ENCODE measurements at regions not wholly inside any gene's neighbourhood (a gene's known extent, or its start where the extent isn't known, plus 50 kb on each side); places are given as distances from the start of the nearest gene placed in this dataset.

DNA sequence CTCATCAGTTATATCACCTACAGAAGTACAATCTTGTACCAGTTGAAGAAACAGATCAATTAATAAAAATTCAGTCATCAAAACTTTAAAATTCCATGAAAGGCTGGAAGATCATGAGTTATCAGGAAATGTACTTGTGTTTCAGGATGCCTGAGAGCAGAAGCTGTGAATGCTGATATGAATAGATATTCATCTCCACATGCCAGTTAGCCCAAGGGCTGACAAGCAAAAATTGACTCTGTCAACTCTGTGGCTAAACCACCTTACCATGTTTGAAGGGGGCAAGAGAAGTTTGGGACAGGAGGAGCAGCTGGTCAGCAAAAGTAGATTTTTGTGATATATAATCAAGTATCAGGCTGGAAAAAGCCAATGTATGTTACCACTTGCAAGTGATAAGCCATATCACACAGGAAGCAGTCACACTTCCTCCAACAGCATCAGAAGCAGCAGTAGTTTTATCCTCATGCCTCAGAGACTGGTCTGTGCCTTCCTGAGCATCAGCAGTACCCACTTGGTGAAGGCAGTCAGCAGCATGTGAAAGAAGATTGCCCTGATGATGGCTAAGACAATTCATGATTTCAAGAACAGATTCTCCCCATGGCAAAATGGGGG, 328.2 kb upstream of the CNTNAP5 start:
- POLR2A ChIA-PET = no interaction called here
- ATAC-seq (no peak), DNase-seq (no peak)
- no peaks in the 10 kb centered on the region for H3K4me1 Mint-ChIP-seq
- peaks cover 0 to 12% (median 0%) of the 10 kb centered on the region in 9 donors for H3K9me3 Mint-ChIP-seq
- peak overlapping the region in 1 of 10 donors; percentile 49 for H3K27ac Mint-ChIP-seq
- no peaks in the 10 kb centered on the region for H3K36me3 Mint-ChIP-seq
- no peaks in the 10 kb centered on the region for H3K27me3 Mint-ChIP-seq
- H3K4me3 Mint-ChIP-seq = no peak overlapping the region

DNA sequence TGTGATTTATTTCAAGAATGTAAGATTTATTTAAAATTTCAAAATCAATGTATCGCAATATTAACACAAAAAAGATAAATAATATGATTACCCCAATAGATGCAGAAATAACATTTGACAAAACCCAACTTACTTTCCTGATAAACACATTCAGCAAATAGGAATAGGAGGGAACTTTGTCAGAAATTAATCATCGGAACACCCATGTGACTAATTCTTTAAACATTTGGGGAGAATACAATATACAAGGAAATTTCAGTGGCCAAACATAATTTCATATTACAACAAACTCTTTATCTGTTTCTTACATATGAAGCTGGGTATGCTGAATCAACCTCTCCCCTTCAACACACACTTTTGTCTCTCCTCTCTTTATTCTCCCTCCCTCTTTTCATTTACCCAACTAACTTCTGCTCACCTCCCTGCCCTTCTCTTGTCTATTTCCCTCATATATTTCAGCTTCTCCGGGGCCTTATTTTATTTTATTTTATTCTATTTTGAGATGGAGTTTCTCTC, 309.6 kb upstream of the CNTNAP5 start:
- POLR2A ChIA-PET = no interaction called here
- Mint-ChIP-seq H3K9me3 (peaks cover 1 to 18% (median 6%) of the 10 kb centered on the region in 9 donors), H3K27me3 (no peaks in the 10 kb centered on the region)

DNA sequence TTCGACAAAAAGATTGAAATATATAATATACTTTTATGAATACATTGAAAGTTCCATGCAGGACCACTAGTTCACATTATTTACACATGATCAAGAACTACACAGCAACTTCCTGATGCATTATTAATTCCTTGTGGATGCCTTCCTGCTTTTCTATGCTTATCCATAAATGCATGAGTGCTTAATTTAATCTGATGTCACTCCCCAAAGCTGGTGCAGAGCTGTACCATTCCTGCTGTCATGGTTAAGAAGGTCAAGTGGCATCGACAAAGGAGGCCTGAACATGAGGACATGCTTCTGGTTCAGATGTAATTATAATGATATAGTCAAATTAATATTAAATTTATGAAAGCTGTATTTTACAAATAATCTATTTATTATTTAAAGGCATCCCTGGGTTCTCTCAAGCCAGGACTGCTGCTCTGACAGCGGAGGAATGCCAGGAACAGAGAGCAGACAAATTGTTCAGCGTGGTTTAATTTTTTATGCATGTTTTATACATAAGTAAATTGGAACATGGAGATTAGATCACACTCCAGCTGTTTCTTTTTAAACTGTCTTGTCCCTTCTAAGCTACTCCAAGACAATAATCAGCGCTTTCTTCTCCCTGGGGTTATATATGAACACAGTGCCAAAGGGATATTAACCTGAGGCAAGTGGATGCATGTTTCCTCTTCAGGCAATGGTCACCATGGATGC, 307.3 kb upstream of the CNTNAP5 start:
- DNase-seq (no peak), ATAC-seq (no peak)
- Mint-ChIP-seq H3K36me3 (no peaks in the 10 kb centered on the region), H3K27me3 (no peaks in the 10 kb centered on the region), H3K27ac (no peak overlapping the region), H3K4me3 (no peak overlapping the region), H3K4me1 (no peaks in the 10 kb centered on the region), H3K9me3 (peaks cover 0 to 18% (median 6%) of the 10 kb centered on the region in 9 donors)
- POLR2A ChIA-PET = no interaction called here

More for the DNA sequence above, 309.6 kb upstream of the CNTNAP5 start:
- Mint-ChIP-seq H3K4me3 (no peak overlapping the region), H3K4me1 (no peaks in the 10 kb centered on the region), H3K27ac (no peak overlapping the region), H3K36me3 (no peaks in the 10 kb centered on the region)
- no peak for DNase-seq
- no peak for ATAC-seq

DNA sequence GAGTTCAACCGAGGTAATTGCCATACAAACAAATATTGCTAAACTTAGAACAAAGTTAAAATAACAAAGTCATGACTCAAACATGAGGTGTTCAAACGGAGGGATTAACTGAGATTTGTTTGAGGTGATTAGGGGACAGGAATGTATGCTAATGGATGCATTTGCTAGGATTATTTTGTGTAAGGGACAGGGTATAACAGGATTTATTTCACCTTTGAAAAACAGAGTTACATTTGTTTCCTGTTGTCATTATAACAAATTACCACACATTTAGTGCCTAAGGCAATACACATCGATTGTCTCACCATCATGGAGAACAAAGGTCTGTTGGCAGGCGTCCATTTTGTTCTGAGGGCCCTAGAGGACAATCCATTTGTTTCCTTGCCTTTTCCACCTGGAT, 304.3 kb upstream of the CNTNAP5 start:
- no peaks in the 10 kb centered on the region for H3K36me3 Mint-ChIP-seq
- H3K4me1 Mint-ChIP-seq = no peaks in the 10 kb centered on the region
- H3K27ac Mint-ChIP-seq = no peak overlapping the region
- H3K4me3 Mint-ChIP-seq = no peak overlapping the region
- DNase-seq (no peak), ATAC-seq (no peak)
- H3K27me3 Mint-ChIP-seq = no peaks in the 10 kb centered on the region
- POLR2A ChIA-PET = no interaction called here
- peaks cover 0 to 14% (median 4%) of the 10 kb centered on the region in 9 donors for H3K9me3 Mint-ChIP-seq

DNA sequence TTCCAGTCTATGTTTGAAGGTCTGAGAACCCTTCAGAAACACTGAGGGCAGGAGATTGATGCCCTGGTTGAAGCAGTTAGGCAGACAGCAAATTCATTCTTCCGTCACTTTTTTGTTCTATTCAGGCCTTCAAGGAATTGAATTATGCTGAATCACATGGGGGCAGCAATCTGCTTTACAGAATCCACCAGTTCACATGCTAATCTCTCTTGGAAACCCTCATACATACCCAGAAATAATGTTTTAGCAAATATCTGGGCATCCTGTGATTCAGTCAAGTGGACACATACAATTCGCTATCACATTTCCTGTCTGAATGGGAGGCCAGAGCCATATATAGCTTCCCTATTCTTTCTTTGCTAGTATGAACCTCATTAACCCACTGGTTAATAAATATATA, 301.4 kb upstream of the CNTNAP5 start:
- no peak overlapping the region for H3K4me3 Mint-ChIP-seq
- H3K36me3 Mint-ChIP-seq = no peaks in the 10 kb centered on the region
- ATAC-seq = no peak
- no peak for DNase-seq
- POLR2A ChIA-PET = no interaction called here
- no peak overlapping the region for H3K27ac Mint-ChIP-seq
- no peaks in the 10 kb centered on the region for H3K27me3 Mint-ChIP-seq
- H3K4me1 Mint-ChIP-seq = no peaks in the 10 kb centered on the region
- peaks cover 0 to 18% (median 6%) of the 10 kb centered on the region in 9 donors for H3K9me3 Mint-ChIP-seq

DNA sequence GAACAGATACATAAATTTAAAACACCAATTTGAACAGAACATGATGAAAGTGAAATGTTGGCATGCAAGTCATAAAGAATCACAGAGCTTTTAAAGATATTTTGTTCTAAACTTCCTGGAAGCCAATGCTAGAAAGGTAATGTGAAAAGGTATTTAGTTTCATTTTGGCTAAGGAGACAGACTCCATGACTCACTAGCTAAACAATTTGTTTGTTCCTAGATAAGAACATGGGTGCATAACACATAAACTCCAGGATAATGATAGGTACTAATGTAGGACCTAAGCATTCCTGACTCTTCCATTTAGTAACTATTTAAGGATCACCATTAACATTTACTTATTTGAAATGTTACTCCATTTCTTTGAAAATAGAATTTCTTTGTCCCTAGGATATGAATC, 292.5 kb upstream of the CNTNAP5 start:
- Mint-ChIP-seq H3K36me3 (no peaks in the 10 kb centered on the region), H3K4me1 (no peaks in the 10 kb centered on the region), H3K27ac (no peak overlapping the region), H3K27me3 (no peaks in the 10 kb centered on the region), H3K4me3 (no peak overlapping the region), H3K9me3 (peaks cover 0 to 9% (median 6%) of the 10 kb centered on the region in 9 donors)
- no peak for DNase-seq
- POLR2A ChIA-PET = no interaction called here
- no peak for ATAC-seq

DNA sequence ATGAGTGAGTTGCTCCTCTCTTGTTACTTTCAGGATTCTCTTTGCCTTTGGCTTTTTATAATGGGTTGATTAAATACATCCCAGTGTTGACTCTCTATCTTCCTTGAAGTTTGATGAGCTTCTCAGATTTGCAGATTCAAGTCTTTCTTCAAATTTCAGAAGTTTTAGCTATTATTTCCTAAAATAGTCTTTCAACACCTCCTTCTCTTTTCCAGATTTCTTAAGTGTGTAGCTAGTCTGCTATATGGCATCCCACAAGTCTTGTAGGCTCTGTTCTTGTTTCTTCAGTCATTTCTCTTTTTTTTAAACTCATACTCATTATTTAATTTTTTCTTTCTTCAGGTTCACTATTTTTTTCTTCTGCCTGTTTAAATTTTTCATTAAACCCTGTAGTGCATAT, 287.7 kb upstream of the CNTNAP5 start:
- ATAC-seq = no peak
- Mint-ChIP-seq H3K9me3 (peaks cover 0 to 9% (median 2%) of the 10 kb centered on the region in 9 donors), H3K4me3 (no peak overlapping the region), H3K4me1 (no peaks in the 10 kb centered on the region), H3K36me3 (no peaks in the 10 kb centered on the region), H3K27ac (no peak overlapping the region), H3K27me3 (no peaks in the 10 kb centered on the region)
- POLR2A ChIA-PET = no interaction called here
- no peak for DNase-seq

DNA sequence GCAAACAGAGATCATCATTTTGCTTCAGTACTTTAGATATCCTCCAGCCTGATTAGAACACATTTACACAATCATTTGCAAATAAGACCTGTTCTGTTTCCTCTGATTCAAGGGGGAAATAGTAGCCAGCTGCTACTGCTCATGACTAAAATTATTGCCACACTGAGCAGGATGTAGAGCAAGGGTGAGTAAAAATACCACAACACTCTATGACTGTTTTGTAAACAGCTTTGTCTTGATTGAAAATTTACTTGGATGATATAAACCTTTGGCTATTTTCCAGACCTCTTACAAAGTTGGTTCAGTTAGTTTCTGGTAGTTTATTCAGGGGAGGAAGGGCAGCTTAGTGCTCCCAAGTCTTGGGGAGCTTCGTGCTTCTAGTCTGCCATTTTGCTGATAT, 286.4 kb upstream of the CNTNAP5 start:
- POLR2A ChIA-PET = no interaction called here
- Mint-ChIP-seq H3K4me3 (no peak overlapping the region), H3K9me3 (peaks cover 0 to 9% (median 2%) of the 10 kb centered on the region in 9 donors), H3K4me1 (no peaks in the 10 kb centered on the region), H3K27ac (no peak overlapping the region), H3K36me3 (no peaks in the 10 kb centered on the region), H3K27me3 (no peaks in the 10 kb centered on the region)
- DNase-seq = no peak
- ATAC-seq = no peak

DNA sequence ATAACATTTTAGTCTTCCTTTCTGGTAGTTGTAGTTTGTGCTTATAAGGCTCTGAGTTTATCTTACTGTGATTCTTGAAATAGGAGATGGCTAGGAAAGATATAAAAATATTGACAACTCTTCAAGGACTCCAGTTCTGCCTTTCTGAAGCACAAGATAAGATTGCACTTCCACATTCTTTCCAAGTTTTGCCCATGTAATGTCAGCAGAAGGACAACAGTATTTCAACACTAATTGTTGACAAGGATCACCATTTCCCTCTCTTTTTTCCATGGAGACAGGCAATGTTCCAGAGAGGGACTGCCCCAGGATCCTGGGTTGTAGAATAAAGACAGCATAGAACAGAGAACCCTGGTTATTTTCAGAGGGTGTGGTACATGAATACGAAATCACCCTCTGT, 279.1 kb upstream of the CNTNAP5 start:
- no peak for ATAC-seq
- POLR2A ChIA-PET = no interaction called here
- no peak for DNase-seq
- Mint-ChIP-seq H3K9me3 (peaks cover 0 to 7% (median 0%) of the 10 kb centered on the region in 9 donors), H3K36me3 (no peaks in the 10 kb centered on the region), H3K4me3 (no peak overlapping the region), H3K27ac (no peak overlapping the region), H3K4me1 (no peaks in the 10 kb centered on the region), H3K27me3 (no peaks in the 10 kb centered on the region)

DNA sequence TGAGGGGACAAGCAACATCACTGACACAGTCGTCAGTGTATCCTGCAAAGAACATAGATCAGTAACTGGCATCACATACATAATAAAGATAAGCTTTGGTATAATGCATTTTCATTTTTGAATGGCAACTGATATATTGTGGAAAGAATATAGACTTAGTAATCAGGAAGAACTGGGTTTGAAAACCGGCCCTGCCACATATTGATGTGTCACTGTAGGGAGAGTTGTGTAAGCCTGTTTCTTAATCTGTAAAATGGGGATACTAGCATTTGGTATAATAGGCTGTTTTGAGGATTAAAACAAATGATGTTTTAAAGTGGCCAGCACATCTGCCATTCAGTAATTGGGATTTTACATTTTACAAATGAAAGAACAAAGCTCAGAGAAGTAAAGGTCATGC, 277.8 kb upstream of the CNTNAP5 start:
- ATAC-seq = no peak
- POLR2A ChIA-PET = no interaction called here
- Mint-ChIP-seq H3K4me3 (no peak overlapping the region), H3K36me3 (no peaks in the 10 kb centered on the region), H3K27me3 (no peaks in the 10 kb centered on the region), H3K9me3 (peaks cover 0 to 6% (median 0%) of the 10 kb centered on the region in 9 donors), H3K27ac (no peak overlapping the region), H3K4me1 (no peaks in the 10 kb centered on the region)
- no peak for DNase-seq

DNA sequence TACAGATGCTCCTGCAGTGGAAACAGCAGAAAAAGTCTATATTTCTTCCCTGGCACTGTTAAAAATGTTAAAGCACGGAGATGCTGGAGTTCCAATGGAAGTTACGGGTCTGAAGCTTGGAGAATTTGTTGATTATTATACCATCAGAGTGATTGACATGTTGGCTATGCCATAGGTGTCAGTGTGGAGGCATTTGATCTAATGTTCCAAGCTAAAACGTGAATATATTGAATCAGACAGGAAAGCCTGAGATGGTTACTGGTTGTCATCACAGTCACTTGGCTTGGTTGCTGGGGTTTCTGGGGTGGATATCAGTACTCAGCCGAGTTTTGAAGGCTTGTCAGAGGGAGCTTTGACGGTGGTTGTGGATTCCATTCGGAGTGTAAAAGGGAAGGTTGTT, 262.9 kb upstream of the CNTNAP5 start:
- H3K27ac Mint-ChIP-seq = no peak overlapping the region
- H3K4me3 Mint-ChIP-seq = no peak overlapping the region
- no peaks in the 10 kb centered on the region for H3K4me1 Mint-ChIP-seq
- ATAC-seq (no peak), DNase-seq (no peak)
- POLR2A ChIA-PET = no interaction called here
- H3K9me3 Mint-ChIP-seq = peaks cover 11 to 43% (median 17%) of the 10 kb centered on the region in 9 donors
- H3K36me3 Mint-ChIP-seq = no peaks in the 10 kb centered on the region
- no peaks in the 10 kb centered on the region for H3K27me3 Mint-ChIP-seq

DNA sequence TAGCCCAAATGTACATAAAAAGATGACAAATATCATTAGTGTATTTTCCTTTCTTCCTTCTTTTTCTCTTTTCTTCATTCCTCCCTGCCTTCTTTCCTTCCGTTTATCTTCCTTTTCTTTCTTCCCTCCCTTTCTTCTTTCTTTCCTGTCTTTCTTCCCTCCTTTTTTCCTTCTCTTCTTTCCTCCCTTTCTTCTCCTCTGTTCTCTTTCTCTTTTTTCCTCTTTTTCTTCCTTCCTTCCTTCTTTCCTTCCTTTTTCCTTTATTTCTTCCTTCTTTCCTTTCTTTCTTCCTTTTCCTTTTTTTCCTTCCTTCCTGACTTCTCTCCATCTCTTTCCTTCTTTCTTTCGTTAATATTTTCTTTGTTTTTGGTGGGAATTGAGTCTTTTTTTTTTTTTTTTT, 256.9 kb upstream of the CNTNAP5 start:
- H3K27me3 Mint-ChIP-seq = no peaks in the 10 kb centered on the region
- no peak overlapping the region for H3K27ac Mint-ChIP-seq
- H3K9me3 Mint-ChIP-seq = peaks cover 2 to 33% (median 8%) of the 10 kb centered on the region in 9 donors
- DNase-seq (no peak), ATAC-seq (no peak)
- no peak overlapping the region for H3K4me3 Mint-ChIP-seq
- H3K36me3 Mint-ChIP-seq = no peaks in the 10 kb centered on the region
- no peaks in the 10 kb centered on the region for H3K4me1 Mint-ChIP-seq
- POLR2A ChIA-PET = no interaction called here

DNA sequence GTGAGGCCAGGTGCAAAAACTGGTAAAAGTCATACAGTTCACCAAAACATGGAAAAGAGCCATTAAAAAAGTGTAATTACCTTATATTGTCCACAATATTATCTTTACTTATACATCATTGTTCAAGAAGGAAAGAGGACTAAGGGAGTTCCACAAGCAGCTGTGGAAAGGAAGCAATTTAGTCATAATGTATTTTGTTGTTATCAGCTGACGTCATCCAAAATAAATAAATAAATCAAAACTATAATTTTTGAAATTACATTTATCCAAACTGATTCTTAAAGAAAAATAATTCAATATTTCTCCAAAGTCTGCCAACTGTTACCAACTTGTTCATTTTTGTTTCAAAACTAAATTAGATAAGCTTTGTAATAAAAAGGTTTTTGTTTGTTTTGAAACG, 256.1 kb upstream of the CNTNAP5 start:
- H3K4me1 Mint-ChIP-seq = no peaks in the 10 kb centered on the region
- H3K9me3 Mint-ChIP-seq = peaks cover 2 to 38% (median 7%) of the 10 kb centered on the region in 9 donors
- no peak overlapping the region for H3K27ac Mint-ChIP-seq
- POLR2A ChIA-PET = no interaction called here
- DNase-seq = no peak
- no peak for ATAC-seq
- no peaks in the 10 kb centered on the region for H3K27me3 Mint-ChIP-seq
- H3K4me3 Mint-ChIP-seq = no peak overlapping the region
- H3K36me3 Mint-ChIP-seq = no peaks in the 10 kb centered on the region

Data from naive thymus-derived CD8-positive, alpha-beta T cell (primary cell).